ENCODE measurements at regions not wholly inside any gene's neighbourhood (a gene's known extent, or its start where the extent isn't known, plus 50 kb on each side); places are given as distances from the start of the nearest gene placed in this dataset.

DNA sequence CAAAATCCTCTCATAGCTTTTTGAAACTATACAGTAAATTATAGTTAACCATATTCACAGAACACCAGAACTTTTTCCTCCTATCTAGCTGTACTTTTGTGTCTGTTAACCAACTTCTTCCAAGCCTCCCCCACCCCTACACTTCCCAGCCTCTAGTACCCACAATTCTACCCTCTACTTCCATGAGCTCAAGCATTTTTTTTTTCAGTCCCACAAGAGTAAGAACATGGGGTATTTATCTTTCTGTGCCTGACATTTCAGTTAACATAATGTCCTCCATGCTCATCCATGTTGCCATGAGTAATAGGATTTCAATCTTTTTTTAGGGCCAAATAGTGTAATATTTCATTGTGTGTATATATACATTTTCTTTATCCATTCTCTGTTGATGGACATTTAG, 128.3 kb upstream of the MAN2A1 start:
- Histone ChIP-seq H2AFZ (replicated peaks) (no peak overlapping the region), H3K36me3 (no peaks in the 10 kb centered on the region), H3K9ac (no peak overlapping the region), H4K20me1 (ENCODE audit: low read depth) (no peaks in the 10 kb centered on the region), H3K9me3 (ENCODE audit: low read depth) (no peaks in the 10 kb centered on the region), H3F3A (ENCODE audit: low read depth) (no peaks in the 10 kb centered on the region), H3K27me3 (no peaks in the 10 kb centered on the region), H3K4me3 (no peak overlapping the region), H3K79me2 (ENCODE audit: low read depth) (no peaks in the 10 kb centered on the region), H3K4me1 (no peaks in the 10 kb centered on the region), H3K4me2 (no peak overlapping the region), H3K27ac (no peak overlapping the region)
- Mint-ChIP-seq H3K9me3 (no peaks in the 10 kb centered on the region), H3K27ac (no peak overlapping the region), H3K4me3 (no peak overlapping the region), H3K27me3 (ENCODE audit: insufficient read depth, low read depth) (peaks cover 2% of the 10 kb centered on the region), H3K36me3 (no peaks in the 10 kb centered on the region), H3K4me1 (no peaks in the 10 kb centered on the region)
- DNase-seq (ENCODE audit: low spot score) = no peak
- no peak for TF ChIP-seq EZH2phosphoT487 (IDR thresholded peaks at IDR 0.05)
- TF ChIP-seq CTCF (IDR thresholded peaks at IDR 0.05) = no peak
- TF ChIP-seq EZH2 (IDR thresholded peaks at IDR 0.05) = no peak

DNA sequence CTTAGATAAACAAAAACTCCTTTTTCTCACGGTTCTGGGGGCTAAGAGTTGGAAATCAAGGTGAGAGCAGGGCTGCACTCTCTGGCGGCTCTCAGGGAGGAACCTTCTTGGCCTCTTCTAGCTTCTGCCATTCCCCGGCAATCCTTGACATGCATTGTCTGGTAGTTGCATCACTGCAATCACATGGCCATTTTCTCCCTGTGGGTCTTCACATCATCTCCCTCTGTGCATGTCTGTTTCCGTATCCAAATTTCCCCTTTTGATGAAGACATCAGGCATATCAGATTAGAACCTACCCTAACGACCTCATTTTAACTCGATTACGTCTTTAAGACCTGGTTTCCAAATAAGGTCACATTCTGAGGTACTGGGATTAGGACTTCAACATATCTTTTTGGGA, 129.2 kb upstream of the MAN2A1 start:
- no peak overlapping the region for H3K27ac Mint-ChIP-seq
- Histone ChIP-seq H3K79me2 (ENCODE audit: low read depth) (no peaks in the 10 kb centered on the region), H3K36me3 (no peaks in the 10 kb centered on the region), H3K27me3 (no peaks in the 10 kb centered on the region), H3K4me1 (no peaks in the 10 kb centered on the region), H3K9ac (no peak overlapping the region), H3K9me3 (ENCODE audit: low read depth) (no peaks in the 10 kb centered on the region), H3K27ac (no peak overlapping the region), H3F3A (ENCODE audit: low read depth) (no peaks in the 10 kb centered on the region), H3K4me2 (no peak overlapping the region), H2AFZ (replicated peaks) (no peak overlapping the region), H4K20me1 (ENCODE audit: low read depth) (no peaks in the 10 kb centered on the region), H3K4me3 (no peak overlapping the region)
- no peak for TF ChIP-seq EZH2 (IDR thresholded peaks at IDR 0.05)
- TF ChIP-seq EZH2phosphoT487 (IDR thresholded peaks at IDR 0.05) = no peak
- no peak for TF ChIP-seq CTCF (IDR thresholded peaks at IDR 0.05)
- H3K27me3 Mint-ChIP-seq (ENCODE audit: insufficient read depth, low read depth) = peaks cover 2% of the 10 kb centered on the region
- DNase-seq (ENCODE audit: low spot score) = no peak
- no peaks in the 10 kb centered on the region for H3K9me3 Mint-ChIP-seq
- H3K4me3 Mint-ChIP-seq = no peak overlapping the region
- H3K4me1 Mint-ChIP-seq = no peaks in the 10 kb centered on the region
- H3K36me3 Mint-ChIP-seq = no peaks in the 10 kb centered on the region

DNA sequence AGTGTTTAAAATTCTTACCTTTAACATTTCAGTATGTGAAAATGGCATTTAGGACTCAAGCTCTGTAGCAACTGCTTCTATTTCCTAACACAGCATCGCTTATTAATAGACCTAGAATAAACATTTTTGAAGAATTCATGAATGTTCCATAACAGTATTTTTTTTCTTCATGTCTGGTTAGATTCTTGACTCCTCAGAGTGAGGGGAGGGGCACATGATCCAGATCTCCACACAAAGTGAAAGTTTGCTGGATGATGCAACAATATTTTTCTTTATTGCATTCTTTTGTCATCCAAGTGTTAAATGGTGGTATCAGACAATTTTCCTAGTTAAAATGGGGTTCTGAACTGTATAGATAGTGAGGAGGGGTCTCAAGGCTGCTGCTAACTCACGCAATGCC, 130.8 kb upstream of the MAN2A1 start:
- Histone ChIP-seq H2AFZ (replicated peaks) (no peak overlapping the region), H3K27me3 (no peaks in the 10 kb centered on the region)

More for the DNA sequence above, 130.8 kb upstream of the MAN2A1 start:
- Mint-ChIP-seq H3K27me3 (ENCODE audit: insufficient read depth, low read depth) (peaks cover 2% of the 10 kb centered on the region), H3K4me1 (no peaks in the 10 kb centered on the region), H3K9me3 (peaks cover 2% of the 10 kb centered on the region), H3K4me3 (no peak overlapping the region), H3K36me3 (no peaks in the 10 kb centered on the region), H3K27ac (no peak overlapping the region)
- Histone ChIP-seq H3F3A (ENCODE audit: low read depth) (no peaks in the 10 kb centered on the region), H3K4me2 (no peak overlapping the region), H3K4me1 (no peaks in the 10 kb centered on the region), H3K36me3 (no peaks in the 10 kb centered on the region), H3K27ac (no peak overlapping the region), H3K4me3 (no peak overlapping the region), H3K9ac (no peak overlapping the region), H3K9me3 (ENCODE audit: low read depth) (no peaks in the 10 kb centered on the region), H3K79me2 (ENCODE audit: low read depth) (no peaks in the 10 kb centered on the region), H4K20me1 (ENCODE audit: low read depth) (no peaks in the 10 kb centered on the region)
- DNase-seq (ENCODE audit: low spot score) = no peak
- TF ChIP-seq EZH2phosphoT487 (IDR thresholded peaks at IDR 0.05) (no peak), EZH2 (IDR thresholded peaks at IDR 0.05) (no peak), CTCF (IDR thresholded peaks at IDR 0.05) (no peak)
